ENCODE measurements at regions not wholly inside any gene's neighbourhood (a gene's known extent, or its start where the extent isn't known, plus 50 kb on each side); places are given as distances from the start of the nearest gene placed in this dataset.

GRCh38 chr10:61318429-61318828 is 134.8 kb downstream of the TMEM26 start:
- no peak for DNase-seq (ENCODE audit: low read depth)

DNA sequence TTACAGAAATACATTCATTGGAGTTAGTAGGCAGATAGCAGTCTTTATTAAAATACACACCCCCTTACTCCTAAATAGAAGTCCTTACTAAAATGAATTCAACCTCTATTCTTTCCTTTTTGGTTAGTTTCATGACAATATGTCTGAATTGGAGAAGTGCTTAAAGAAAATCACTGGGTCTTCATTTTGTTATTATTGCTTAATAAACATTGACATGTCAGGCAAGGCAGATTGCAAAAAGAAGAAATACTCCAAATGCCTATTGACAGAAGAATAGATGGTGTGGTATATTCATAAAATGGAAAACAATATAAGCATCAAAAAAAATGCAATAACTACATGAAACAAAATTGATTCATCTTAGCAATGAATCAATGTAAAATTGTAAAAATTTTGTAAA is 135.5 kb downstream of the TMEM26 start:
- DNase-seq (ENCODE audit: low read depth), result no peak

- DNase-seq (ENCODE audit: low read depth), result peak; percentile 3
Observed at GRCh38 chr10:61316676-61317265, 136.4 kb downstream of the TMEM26 start.

GRCh38 chr10:61314273-61314672 is 138.9 kb downstream of the TMEM26 start:
- DNase-seq (ENCODE audit: low read depth), result no peak

DNA sequence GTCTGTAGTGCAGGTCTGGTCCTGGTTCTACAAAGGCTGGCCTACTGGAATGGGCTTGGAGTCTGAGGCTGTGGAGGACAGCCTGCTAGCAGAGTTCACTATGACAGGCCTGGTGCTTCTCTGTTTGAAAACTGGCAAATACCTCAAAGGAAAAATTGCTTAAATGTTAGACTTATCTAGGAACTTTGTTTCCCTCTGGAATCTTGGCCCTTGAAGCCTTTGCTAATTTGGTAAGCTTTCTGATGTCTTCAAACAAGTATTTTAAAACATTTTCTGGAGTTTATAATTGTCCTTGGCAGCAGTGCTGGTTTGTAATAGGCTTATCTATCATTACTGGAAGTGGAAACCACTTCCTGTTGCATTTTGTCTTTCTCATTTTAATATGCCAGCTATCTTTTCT is 139.7 kb downstream of the TMEM26 start:
- DNase-seq (ENCODE audit: low read depth), result peak; percentile 38

GRCh38 chr10:61304746-61305145 is 148.4 kb downstream of the TMEM26 start:
- DNase-seq (ENCODE audit: low read depth), result no peak

DNA sequence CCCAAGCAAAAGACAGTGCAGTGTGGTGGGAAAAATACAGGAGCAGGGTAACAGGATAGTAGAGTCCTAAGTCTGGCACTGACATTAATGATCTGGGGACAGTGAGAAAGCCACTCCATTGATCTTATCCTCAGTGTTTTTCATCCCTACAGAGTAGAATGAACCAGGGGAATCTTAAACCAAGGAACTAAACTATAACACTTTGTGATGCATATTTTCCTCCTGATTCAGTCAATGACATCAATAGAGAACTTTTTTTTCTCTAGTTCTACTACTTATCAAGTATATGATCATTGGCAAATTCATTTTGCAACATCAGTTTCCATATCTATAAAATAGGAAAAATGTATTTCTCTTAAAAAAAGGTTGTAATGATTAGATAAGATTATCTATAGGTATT is 151.1 kb downstream of the TMEM26 start:
- DNase-seq (ENCODE audit: low read depth), result no peak

- DNase-seq (ENCODE audit: low read depth), result peak; percentile 25
Observed at GRCh38 chr10:61301575-61301974, 151.6 kb downstream of the TMEM26 start.

DNA sequence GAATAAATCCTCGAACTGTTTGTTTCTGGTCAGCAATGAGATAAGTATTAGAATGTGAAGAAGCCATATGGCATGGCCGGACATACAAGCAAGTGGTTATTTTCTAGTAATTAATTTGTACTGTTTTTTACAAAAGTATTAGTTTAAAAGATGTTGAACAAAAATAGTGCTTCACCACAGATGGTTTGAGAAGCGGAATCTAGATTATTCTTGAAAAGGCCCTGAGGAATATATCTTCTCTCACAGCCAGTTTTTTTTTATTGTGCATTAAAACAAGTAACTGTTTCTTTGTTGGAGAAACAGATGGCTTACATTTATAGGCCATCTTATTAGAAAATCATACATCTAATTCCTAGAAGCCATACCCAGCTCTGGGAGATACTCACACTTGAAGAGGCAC is 153.3 kb downstream of the TMEM26 start:
- DNase-seq (ENCODE audit: low read depth), result no peak

DNA sequence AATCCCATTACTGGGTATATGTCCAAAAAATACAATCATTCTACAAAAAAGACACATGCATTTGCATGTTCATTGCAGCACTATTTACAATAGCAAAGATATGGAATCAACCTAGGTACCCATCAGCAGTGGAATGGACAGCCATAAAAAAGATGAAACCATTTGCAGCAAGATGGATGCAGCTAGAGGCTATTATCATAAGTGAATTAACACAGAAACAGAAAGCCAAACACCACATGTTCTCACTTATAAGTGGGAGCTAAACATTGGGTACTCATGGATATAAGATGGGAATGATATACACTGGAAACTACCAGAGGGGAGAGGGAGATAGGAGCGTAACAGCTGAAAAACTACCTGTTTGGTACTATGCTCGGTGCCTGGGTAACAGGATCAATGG is 154.0 kb downstream of the TMEM26 start:
- DNase-seq (ENCODE audit: low read depth), result no peak

- DNase-seq (ENCODE audit: low read depth), result no peak
Observed at GRCh38 chr10:61298194-61298593, 155.0 kb downstream of the TMEM26 start.

DNA sequence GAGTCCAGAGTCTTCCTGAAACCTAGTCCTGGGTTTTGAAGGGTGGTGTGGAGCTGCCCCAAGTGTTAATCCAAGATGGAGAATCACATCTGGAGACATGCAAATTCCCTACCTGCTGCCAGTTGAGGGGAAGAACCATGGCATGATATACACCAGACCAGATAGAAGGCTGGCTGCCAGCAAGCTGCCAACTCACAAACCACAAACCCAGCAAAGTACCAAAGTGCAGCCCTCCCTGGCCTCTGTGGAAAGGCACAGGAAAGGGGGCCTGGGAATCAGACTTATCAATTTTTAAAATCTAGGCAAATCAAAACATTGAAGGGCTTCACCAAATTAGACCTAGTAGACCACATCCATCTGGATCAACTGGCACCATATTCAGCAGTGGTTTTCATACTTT is 157.0 kb downstream of the TMEM26 start:
- DNase-seq (ENCODE audit: low read depth), result peak; percentile 50

DNA sequence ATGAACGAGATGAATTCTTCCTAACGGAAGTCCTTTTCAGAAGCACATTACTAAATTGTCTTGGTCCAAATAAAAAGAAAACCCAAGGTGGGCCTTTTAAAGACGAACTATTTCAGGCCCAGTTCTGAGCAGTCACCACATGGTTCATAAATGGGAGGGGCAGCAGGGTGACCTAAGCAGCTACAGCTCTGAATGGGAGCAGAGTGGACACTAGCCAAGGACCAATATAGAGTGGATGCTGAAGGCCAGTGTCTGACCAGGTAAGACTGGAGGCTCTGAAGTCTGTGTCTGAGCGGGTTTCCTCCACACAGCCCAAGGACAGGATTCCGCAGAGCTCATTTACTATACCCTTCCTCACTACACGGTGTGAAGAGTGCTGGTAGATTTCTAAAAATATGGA is 159.1 kb downstream of the TMEM26 start:
- no peak for DNase-seq (ENCODE audit: low read depth)

GRCh38 chr10:61289813-61290212 is 163.4 kb downstream of the TMEM26 start:
- no peak for DNase-seq (ENCODE audit: low read depth)

GRCh38 chr10:61286686-61287085 is 166.5 kb downstream of the TMEM26 start:
- no peak for DNase-seq (ENCODE audit: low read depth)

DNA sequence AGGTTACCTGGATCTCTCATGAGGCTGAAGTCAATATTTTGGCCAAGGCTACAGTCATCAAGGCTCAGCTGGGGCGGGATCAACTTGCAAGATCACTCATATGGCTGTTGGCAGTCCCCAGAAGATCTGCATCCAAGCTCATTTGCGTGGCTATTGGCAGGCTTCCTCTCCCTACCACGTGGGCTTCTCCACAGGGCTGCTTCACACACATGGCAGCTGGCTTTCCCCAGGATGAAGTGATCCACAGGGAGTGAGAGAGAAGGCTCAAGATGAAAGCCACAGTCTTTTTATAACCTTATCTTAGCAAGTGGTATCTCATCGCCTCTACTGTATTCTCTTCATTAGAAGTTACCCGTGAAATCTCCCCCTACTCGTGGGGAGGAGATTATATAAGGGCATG is 167.4 kb downstream of the TMEM26 start:
- no peak for DNase-seq (ENCODE audit: low read depth)

DNA sequence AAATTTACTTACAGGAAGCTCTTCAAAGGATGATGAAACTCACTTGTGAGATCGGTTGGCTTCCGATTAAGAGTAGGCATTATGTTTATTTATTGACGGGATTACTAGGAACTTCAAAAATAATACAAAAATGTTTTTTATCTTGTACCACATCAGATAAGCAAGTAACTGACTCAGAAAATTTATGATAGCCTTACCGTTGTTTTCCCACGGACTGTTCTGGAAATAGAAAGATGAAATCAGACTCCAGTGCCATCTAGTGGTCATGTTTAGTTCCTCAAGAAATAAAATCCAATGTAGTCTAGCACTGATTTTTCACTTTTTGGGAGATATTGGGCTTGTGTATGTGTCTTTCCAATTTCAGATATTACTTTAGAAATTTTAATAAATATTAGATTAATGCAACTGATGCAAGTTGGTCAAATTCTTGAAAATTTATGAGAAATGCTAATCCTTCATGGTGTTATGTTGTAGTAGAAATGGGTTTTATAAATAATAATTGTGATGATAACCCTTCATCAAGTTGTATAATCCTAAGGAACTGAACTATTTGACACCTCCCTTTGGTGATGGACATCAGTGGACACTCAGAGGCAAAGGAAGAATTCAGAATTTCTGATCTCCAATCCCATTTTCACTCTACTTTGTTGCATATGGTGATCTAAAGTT is 168.8 kb downstream of the TMEM26 start:
- peak; percentile 73 for DNase-seq (ENCODE audit: low read depth)

DNA sequence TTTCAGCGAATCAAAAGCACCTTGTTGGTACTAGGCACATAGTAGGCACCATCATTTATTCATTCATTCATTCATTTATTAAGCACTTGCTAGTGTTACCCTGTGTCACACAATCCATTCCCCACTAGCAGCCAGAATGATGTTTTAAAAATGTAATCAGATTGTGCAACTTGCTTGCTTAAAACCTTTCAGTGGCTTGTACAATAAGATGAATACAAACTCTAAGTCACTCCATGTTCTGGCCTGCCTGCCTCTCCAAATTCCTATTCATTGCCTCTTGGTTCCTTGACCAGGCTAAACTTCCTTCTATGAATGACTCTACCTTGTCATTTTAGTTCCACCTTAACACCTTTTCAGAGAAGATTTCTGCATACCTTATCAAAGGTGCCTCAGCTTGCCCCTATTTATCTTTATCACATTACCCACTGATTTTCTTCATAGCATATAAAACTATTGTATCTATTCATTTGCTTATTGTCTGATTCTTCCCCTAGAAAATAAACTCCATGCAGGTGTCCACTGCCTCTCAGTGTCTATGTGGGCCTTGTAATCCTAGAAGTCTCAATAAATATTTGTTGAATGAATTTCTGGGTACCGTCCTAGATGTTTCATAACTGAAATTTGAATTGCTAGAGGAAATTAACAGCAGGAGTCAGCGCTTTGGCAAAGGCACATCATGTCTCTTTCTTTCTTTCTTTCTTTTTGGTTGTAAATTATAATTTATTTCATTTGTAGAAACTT is 169.5 kb downstream of the TMEM26 start:
- DNase-seq (ENCODE audit: low read depth), result no peak

- DNase-seq (ENCODE audit: low read depth), result no peak
Observed at GRCh38 chr10:61283066-61283465, 170.1 kb downstream of the TMEM26 start.

DNA sequence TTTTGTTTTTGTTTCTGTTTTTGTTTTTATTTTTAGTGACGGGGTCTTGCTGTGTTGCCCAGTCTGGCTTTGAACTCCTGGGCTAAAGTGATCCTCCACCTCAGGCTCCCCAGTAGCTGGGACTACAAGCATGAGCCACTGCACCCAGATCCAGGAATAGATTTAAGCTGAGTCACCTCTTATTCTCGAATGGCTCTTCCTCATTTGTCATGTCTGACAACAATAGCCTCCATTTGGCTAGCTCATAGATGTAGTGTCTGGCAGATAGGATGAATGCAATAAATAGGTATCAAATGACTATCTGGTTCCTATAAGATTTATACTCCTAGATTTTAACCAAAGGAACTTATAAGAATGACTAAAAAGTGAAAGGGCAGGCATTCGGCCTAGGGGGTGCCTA is 172.9 kb downstream of the TMEM26 start:
- peak; percentile 77 for DNase-seq (ENCODE audit: low read depth)

GRCh38 chr10:61279400-61279799 is 173.8 kb downstream of the TMEM26 start:
- DNase-seq (ENCODE audit: low read depth), result no peak

- no peak for DNase-seq (ENCODE audit: low read depth)
Observed at GRCh38 chr10:61278556-61278955, 174.6 kb downstream of the TMEM26 start.

DNA sequence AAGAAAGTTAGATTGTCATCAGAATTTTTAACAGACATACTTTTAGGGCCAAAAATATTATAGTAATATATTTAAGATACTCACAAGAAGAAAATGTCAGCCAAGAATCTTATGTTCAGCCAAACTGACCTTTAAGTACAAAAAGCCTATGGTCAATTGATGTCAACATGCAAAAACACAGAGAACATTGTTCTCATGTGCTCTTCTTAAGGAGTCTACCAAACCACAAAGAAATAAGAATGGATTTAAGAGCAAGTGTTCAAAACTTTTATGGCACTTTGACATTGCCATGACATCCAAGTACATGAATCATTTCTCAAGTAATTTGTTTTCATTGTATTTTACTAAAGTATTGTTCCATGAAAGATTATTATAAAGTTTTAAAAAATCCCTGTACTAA is 180.4 kb downstream of the TMEM26 start:
- DNase-seq (ENCODE audit: low read depth), result no peak
